CD4-positive, alpha-beta T cell (primary cell): ENCODE measurements at regions not wholly inside any gene's neighbourhood (a gene's known extent, or its start where the extent isn't known, plus 50 kb on each side); places are given as distances from the start of the nearest gene placed in this dataset.

Source experiments
- ATAC-seq: fragments of 200-7000 bp; cut with Tn5 transposase; one replicate; pipeline ENCODE4 v1.10.0; 2022; ENCODE audit warnings: mild to moderate bottlenecking; ENCODE audit not compliant: poor library complexity
- CTCF ChIA-PET: fragments of 350-600 bp; sonication (Branson Sonifier 250); formaldehyde crosslinking; loops from one replicate; lab custom pipeline; 2021; ENCODE audit warnings: antibody characterized with exemption, inconsistent platforms; lab: Charles Lee
- POLR2A ChIA-PET: fragments of 350-600 bp; sonication (Branson Sonifier 250); formaldehyde crosslinking; loops from one replicate; lab custom pipeline; 2021; ENCODE audit warnings: antibody characterized with exemption, inconsistent platforms; lab: Charles Lee
- DNase-seq, 14 experiments: peaks; one replicate each; pipeline ENCODE4 v3.0.0-alpha.2; 2013 to 2020; ENCODE audit warnings: mixed read lengths in 2 of 14
- H3K27ac ChIP-seq, 2 donors: one replicate each; pipeline versions ENCODE4 v1.5.1 to v1.7.0; 2013; ENCODE audit warnings: low read length in 2 of 2, low read depth in 1 of 2, mild to moderate bottlenecking in 1 of 2
- H3K27me3 ChIP-seq, 2 experiments: 1 replicate in 1 of 2; 2 replicates in 1 of 2; pipeline versions ENCODE4 v1.6.1 to v1.7.0; 2013; ENCODE audit warnings: low read length in 2 of 2, control low read depth in 1 of 2, mild to moderate bottlenecking in 1 of 2, moderate library complexity in 1 of 2; ENCODE audit not compliant: insufficient read depth in 2 of 2, control insufficient read depth in 1 of 2
- H3K36me3 ChIP-seq: one replicate; pipeline ENCODE4 v1.6.1; 2013; ENCODE audit warnings: low read length, control low read depth; ENCODE audit not compliant: insufficient read depth
- H3K4me1 ChIP-seq: one replicate; pipeline ENCODE4 v1.6.1; 2013; ENCODE audit warnings: low read length, control low read depth; ENCODE audit not compliant: insufficient read depth
- H3K4me3 ChIP-seq: one replicate; pipeline ENCODE4 v1.5.1; 2013; ENCODE audit warnings: mild to moderate bottlenecking, low read length, moderate library complexity
- H3K9me3 ChIP-seq, 2 experiments: 1 replicate in 1 of 2; 2 replicates in 1 of 2; pipeline versions ENCODE4 v1.6.1 to v1.7.0; 2013; ENCODE audit warnings: low read length in 2 of 2, mild to moderate bottlenecking in 2 of 2, control low read depth in 1 of 2, moderate library complexity in 1 of 2; ENCODE audit not compliant: control insufficient read depth in 1 of 2, insufficient read depth in 1 of 2
- H3K27ac Mint-ChIP-seq: one replicate; pipeline ENCODE4 v1.8.0; 2020; ENCODE audit warnings: mixed read lengths
- H3K27me3 Mint-ChIP-seq: one replicate; pipeline ENCODE4 v1.8.0; 2021; ENCODE audit warnings: mixed read lengths
- H3K36me3 Mint-ChIP-seq: one replicate; pipeline ENCODE4 v1.8.0; 2021; ENCODE audit warnings: low read depth, mixed read lengths
- H3K4me1 Mint-ChIP-seq: one replicate; pipeline ENCODE4 v1.8.0; 2021; ENCODE audit warnings: low read depth, mixed read lengths
- H3K4me3 Mint-ChIP-seq: one replicate; pipeline ENCODE4 v1.8.0; 2020; ENCODE audit warnings: mild to moderate bottlenecking, mixed read lengths
- H3K9me3 Mint-ChIP-seq: one replicate; pipeline ENCODE4 v1.8.0; 2020; ENCODE audit warnings: mixed read lengths
- intact Hi-C, 2 experiments: fragments of 100-400 bp; cut with DNase I in 1 of 2; cut with micrococcal nuclease in 1 of 2; formaldehyde crosslinking; loops; one replicate each; pipeline versions ENCODE4 v1.15.1 to v1.9.0; 2023 to 2025; cut with DNase I, micrococcal nuclease
- TF ChIP-seq, protein P1 (sequence below): fragments of 200-600 bp; IDR thresholded peaks from one replicate; pipeline ENCODE4 v1.8.0; 2022; ENCODE audit warnings: antibody characterized with exemption, mild to moderate bottlenecking

DNA sequence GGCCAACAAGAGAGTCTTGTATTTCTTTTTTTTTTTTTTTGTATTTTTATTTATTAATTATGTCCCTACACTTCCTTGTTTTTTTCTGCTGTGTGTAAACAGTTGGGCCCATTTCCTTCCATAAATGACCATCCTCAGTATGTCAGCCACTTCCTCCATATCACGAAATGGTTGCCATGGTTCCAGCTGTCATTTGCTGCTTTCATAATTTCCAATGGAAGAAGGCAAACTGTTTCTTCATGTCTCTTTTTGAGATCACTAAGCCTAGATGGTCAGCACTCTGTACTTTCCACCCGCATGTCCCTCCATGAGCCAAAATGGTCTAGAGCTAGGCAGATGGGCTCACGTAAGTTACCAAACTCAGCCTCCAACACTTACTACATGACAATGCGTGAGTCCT is 133.5 kb upstream of the FOXF1 start:
- no peak overlapping the region for H3K4me3 ChIP-seq
- H3K4me3 Mint-ChIP-seq: no peak overlapping the region
- ChIA-PET CTCF (no interaction called here), POLR2A (no interaction called here)
- ATAC-seq (no peak), DNase-seq (no peak)
- H3K4me1 Mint-ChIP-seq: no peaks in the 10 kb centered on the region
- no peak overlapping the region for H3K27ac Mint-ChIP-seq
- H3K27me3 ChIP-seq: no peaks in the 10 kb centered on the region
- intact Hi-C loops: no loop called here
- no peaks in the 10 kb centered on the region for H3K36me3 ChIP-seq
- no peak overlapping the region for H3K27ac ChIP-seq
- H3K36me3 Mint-ChIP-seq: no peaks in the 10 kb centered on the region
- H3K4me1 ChIP-seq: no peaks in the 10 kb centered on the region
- H3K9me3 Mint-ChIP-seq: peaks cover 2% of the 10 kb centered on the region
- H3K9me3 ChIP-seq: peaks cover 3 to 35% of the 10 kb centered on the region in 2 experiments
- TF ChIP-seq, protein P1, sequence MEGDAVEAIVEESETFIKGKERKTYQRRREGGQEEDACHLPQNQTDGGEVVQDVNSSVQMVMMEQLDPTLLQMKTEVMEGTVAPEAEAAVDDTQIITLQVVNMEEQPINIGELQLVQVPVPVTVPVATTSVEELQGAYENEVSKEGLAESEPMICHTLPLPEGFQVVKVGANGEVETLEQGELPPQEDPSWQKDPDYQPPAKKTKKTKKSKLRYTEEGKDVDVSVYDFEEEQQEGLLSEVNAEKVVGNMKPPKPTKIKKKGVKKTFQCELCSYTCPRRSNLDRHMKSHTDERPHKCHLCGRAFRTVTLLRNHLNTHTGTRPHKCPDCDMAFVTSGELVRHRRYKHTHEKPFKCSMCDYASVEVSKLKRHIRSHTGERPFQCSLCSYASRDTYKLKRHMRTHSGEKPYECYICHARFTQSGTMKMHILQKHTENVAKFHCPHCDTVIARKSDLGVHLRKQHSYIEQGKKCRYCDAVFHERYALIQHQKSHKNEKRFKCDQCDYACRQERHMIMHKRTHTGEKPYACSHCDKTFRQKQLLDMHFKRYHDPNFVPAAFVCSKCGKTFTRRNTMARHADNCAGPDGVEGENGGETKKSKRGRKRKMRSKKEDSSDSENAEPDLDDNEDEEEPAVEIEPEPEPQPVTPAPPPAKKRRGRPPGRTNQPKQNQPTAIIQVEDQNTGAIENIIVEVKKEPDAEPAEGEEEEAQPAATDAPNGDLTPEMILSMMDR: no peak
- peaks cover under 1% of the 10 kb centered on the region for H3K27me3 Mint-ChIP-seq

DNA sequence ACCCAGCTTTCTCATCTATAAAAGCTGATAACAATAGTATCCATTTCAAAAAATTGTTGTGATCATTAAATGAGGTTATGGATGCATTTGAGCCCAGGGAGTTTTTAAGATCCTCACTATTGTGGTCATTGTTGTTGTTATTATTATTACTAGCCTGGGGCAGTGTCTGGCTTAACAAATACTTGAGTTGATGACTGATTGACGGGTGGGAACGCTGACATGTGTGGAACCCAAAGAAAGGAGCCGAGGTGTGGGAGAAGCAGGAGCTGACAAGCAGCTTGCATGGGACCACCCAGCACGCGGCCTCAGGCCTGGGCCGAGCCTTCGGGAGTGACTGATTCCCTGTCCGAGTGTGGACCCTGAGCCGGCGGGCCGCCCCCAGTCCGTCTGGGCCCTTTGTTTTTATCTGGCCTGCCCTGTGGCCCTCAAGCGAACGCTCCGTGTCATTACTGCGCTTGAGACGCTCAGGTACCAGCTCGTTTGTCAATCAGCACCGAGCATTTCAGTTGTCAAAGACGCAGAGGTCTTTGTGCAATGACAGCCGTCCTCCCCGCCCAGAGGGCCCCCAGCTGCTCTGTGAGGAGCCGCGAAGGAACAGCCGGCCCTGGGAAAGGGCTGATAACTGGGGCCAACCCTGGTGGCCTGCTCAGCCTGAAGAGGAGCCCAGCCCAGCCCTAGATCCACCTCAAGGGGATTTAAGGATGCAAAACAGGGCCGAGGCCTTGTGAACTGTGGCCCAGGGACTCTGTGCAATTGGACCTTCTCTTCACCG is 132.9 kb upstream of the FOXF1 start:
- ChIA-PET POLR2A (no interaction called here), CTCF (no interaction called here)
- TF ChIP-seq, protein P1: no peak
- H3K4me3 Mint-ChIP-seq: no peak overlapping the region
- H3K4me1 Mint-ChIP-seq: no peaks in the 10 kb centered on the region
- Histone ChIP-seq H3K4me1 (no peaks in the 10 kb centered on the region), H3K9me3 (peaks cover 3 to 34% of the 10 kb centered on the region in 2 experiments), H3K4me3 (no peak overlapping the region), H3K36me3 (no peaks in the 10 kb centered on the region), H3K27me3 (no peaks in the 10 kb centered on the region), H3K27ac (no peak overlapping the region)
- peaks cover 2% of the 10 kb centered on the region for H3K9me3 Mint-ChIP-seq
- peaks cover 4% of the 10 kb centered on the region for H3K27me3 Mint-ChIP-seq
- intact Hi-C loops: no loop called here
- ATAC-seq: no peak
- no peaks in the 10 kb centered on the region for H3K36me3 Mint-ChIP-seq
- no peak for DNase-seq
- no peak overlapping the region for H3K27ac Mint-ChIP-seq

DNA sequence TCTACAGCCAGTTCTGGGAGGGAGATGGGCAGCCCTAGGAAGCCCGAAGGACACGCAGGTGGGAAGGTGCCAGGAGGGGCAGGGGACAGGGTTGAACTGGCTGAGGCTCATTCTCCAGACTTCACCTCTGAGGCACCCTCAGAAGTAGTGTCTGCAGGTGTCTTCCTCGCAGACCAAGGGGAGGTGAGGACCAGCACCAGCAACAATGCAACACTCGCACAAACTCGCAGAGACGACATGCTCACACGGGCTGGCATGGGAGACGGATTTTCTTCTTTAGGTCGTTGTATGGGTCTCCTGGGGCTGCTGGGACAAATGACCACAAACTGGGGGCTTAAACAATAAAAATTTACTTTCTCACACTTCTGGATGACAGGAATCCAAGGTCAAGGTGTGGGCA is 132.2 kb upstream of the FOXF1 start:
- H3K27me3 Mint-ChIP-seq: peaks cover 9% of the 10 kb centered on the region
- Histone ChIP-seq H3K4me1 (no peaks in the 10 kb centered on the region), H3K4me3 (no peak overlapping the region), H3K9me3 (peaks cover 3 to 34% of the 10 kb centered on the region in 2 experiments), H3K27me3 (no peaks in the 10 kb centered on the region), H3K27ac (no peak overlapping the region), H3K36me3 (no peaks in the 10 kb centered on the region)
- H3K36me3 Mint-ChIP-seq: no peaks in the 10 kb centered on the region
- no peak overlapping the region for H3K27ac Mint-ChIP-seq
- peaks cover 2% of the 10 kb centered on the region for H3K9me3 Mint-ChIP-seq
- TF ChIP-seq, protein P1: no peak
- no peak for ATAC-seq
- intact Hi-C loops: no loop called here
- ChIA-PET CTCF (no interaction called here), POLR2A (no interaction called here)
- no peak for DNase-seq
- H3K4me3 Mint-ChIP-seq: no peak overlapping the region
- H3K4me1 Mint-ChIP-seq: no peaks in the 10 kb centered on the region
